ENCODE measurements at regions not wholly inside any gene's neighbourhood (a gene's known extent, or its start where the extent isn't known, plus 50 kb on each side); places are given as distances from the start of the nearest gene placed in this dataset.

GRCh38 chr6:77178821-77179220 is 284.5 kb downstream of the HTR1B start:
- 80% methylated on average over 2 of the region's 2 CpGs for WGBS (ENCODE audit: insufficient coverage)
- Mint-ChIP-seq H3K36me3 (peaks cover 5% of the 10 kb centered on the region), H3K4me3 (no peak overlapping the region), H3K9me3 (peaks cover 13 to 26% of the 10 kb centered on the region in 2 donors), H3K27me3 (ENCODE audit: low read depth in 2 of 2) (no peaks in the 10 kb centered on the region), H3K4me1 (no peaks in the 10 kb centered on the region), H3K27ac (no peak overlapping the region)
- Histone ChIP-seq H3K4me3 (ENCODE audit: low read length) (no peak overlapping the region), H3K27ac (ENCODE audit: low read length) (no peak overlapping the region), H3K36me3 (ENCODE audit: control insufficient read depth, insufficient read depth, low read length) (no peaks in the 10 kb centered on the region), H3K27me3 (ENCODE audit: control insufficient read depth, insufficient read depth, low read length) (no peaks in the 10 kb centered on the region), H3K4me1 (ENCODE audit: control insufficient read depth, insufficient read depth, low read length) (no peaks in the 10 kb centered on the region), H3K9me3 (ENCODE audit: control insufficient read depth, insufficient read depth, low read length) (peaks cover 11% of the 10 kb centered on the region)
- intact Hi-C loops (cut with micrococcal nuclease), result no loop called here
- ATAC-seq (no peak), DNase-seq (no peak)
- no peak for TF ChIP-seq CTCF (IDR thresholded peaks at IDR 0.05)

GRCh38 chr6:77177470-77177869 is 285.8 kb downstream of the HTR1B start:
- Mint-ChIP-seq H3K4me1 (no peaks in the 10 kb centered on the region), H3K9me3 (peaks cover 15 to 30% of the 10 kb centered on the region in 2 donors), H3K4me3 (no peak overlapping the region), H3K27me3 (ENCODE audit: low read depth in 2 of 2) (no peaks in the 10 kb centered on the region), H3K36me3 (peaks cover 5% of the 10 kb centered on the region), H3K27ac (no peak overlapping the region)
- ATAC-seq (no peak), DNase-seq (no peak)
- peaks cover 17% of the 10 kb centered on the region for H3K9me3 ChIP-seq (ENCODE audit: control insufficient read depth, insufficient read depth, low read length)
- no peak overlapping the region for H3K27ac ChIP-seq (ENCODE audit: low read length)
- no peaks in the 10 kb centered on the region for H3K4me1 ChIP-seq (ENCODE audit: control insufficient read depth, insufficient read depth, low read length)
- intact Hi-C loops (cut with micrococcal nuclease), result no loop called here
- TF ChIP-seq CTCF (IDR thresholded peaks at IDR 0.05), result no peak
- H3K4me3 ChIP-seq (ENCODE audit: low read length), result no peak overlapping the region
- H3K27me3 ChIP-seq (ENCODE audit: control insufficient read depth, insufficient read depth, low read length), result no peaks in the 10 kb centered on the region
- H3K36me3 ChIP-seq (ENCODE audit: control insufficient read depth, insufficient read depth, low read length), result no peaks in the 10 kb centered on the region

GRCh38 chr6:77173472-77174074 is 289.7 kb downstream of the HTR1B start:
- Mint-ChIP-seq H3K4me1 (no peaks in the 10 kb centered on the region), H3K9me3 (peaks cover 16 to 33% of the 10 kb centered on the region in 2 donors), H3K36me3 (peaks cover 13% of the 10 kb centered on the region), H3K27ac (no peak overlapping the region), H3K4me3 (no peak overlapping the region), H3K27me3 (ENCODE audit: low read depth in 2 of 2) (no peaks in the 10 kb centered on the region)
- H3K4me1 ChIP-seq (ENCODE audit: control insufficient read depth, insufficient read depth, low read length), result no peaks in the 10 kb centered on the region
- no peak for TF ChIP-seq CTCF (IDR thresholded peaks at IDR 0.05)
- peaks cover 17% of the 10 kb centered on the region for H3K9me3 ChIP-seq (ENCODE audit: control insufficient read depth, insufficient read depth, low read length)
- ATAC-seq, result no peak
- 86% methylated on average over 7 of the region's 7 CpGs for WGBS (ENCODE audit: insufficient coverage)
- DNase-seq, result no peak
- no peaks in the 10 kb centered on the region for H3K36me3 ChIP-seq (ENCODE audit: control insufficient read depth, insufficient read depth, low read length)
- intact Hi-C loops (cut with micrococcal nuclease), result no loop called here
- H3K27ac ChIP-seq (ENCODE audit: low read length), result no peak overlapping the region
- H3K27me3 ChIP-seq (ENCODE audit: control insufficient read depth, insufficient read depth, low read length), result no peaks in the 10 kb centered on the region
- no peak overlapping the region for H3K4me3 ChIP-seq (ENCODE audit: low read length)

- Histone ChIP-seq H3K9me3 (ENCODE audit: control insufficient read depth, insufficient read depth, low read length) (peaks cover 17% of the 10 kb centered on the region), H3K4me3 (ENCODE audit: low read length) (no peak overlapping the region), H3K36me3 (ENCODE audit: control insufficient read depth, insufficient read depth, low read length) (no peaks in the 10 kb centered on the region), H3K27me3 (ENCODE audit: control insufficient read depth, insufficient read depth, low read length) (no peaks in the 10 kb centered on the region), H3K27ac (ENCODE audit: low read length) (no peak overlapping the region), H3K4me1 (ENCODE audit: control insufficient read depth, insufficient read depth, low read length) (no peaks in the 10 kb centered on the region)
- intact Hi-C loops (cut with micrococcal nuclease), result no loop called here
- no peak for DNase-seq
- Mint-ChIP-seq H3K9me3 (peaks cover 20 to 38% of the 10 kb centered on the region in 2 donors), H3K4me3 (no peak overlapping the region), H3K4me1 (no peaks in the 10 kb centered on the region), H3K27me3 (ENCODE audit: low read depth in 2 of 2) (no peaks in the 10 kb centered on the region), H3K36me3 (peaks cover 13% of the 10 kb centered on the region), H3K27ac (no peak overlapping the region)
- no peak for ATAC-seq
- 90% methylated on average over 6 of the region's 6 CpGs for WGBS (ENCODE audit: insufficient coverage)
- TF ChIP-seq CTCF (IDR thresholded peaks at IDR 0.05), result no peak
Observed at GRCh38 chr6:77172578-77172977, 290.7 kb downstream of the HTR1B start.

All from natural killer cell (primary cell).